ENCODE measurements at regions not wholly inside any gene's neighbourhood (a gene's known extent, or its start where the extent isn't known, plus 50 kb on each side); places are given as distances from the start of the nearest gene placed in this dataset.

DNA sequence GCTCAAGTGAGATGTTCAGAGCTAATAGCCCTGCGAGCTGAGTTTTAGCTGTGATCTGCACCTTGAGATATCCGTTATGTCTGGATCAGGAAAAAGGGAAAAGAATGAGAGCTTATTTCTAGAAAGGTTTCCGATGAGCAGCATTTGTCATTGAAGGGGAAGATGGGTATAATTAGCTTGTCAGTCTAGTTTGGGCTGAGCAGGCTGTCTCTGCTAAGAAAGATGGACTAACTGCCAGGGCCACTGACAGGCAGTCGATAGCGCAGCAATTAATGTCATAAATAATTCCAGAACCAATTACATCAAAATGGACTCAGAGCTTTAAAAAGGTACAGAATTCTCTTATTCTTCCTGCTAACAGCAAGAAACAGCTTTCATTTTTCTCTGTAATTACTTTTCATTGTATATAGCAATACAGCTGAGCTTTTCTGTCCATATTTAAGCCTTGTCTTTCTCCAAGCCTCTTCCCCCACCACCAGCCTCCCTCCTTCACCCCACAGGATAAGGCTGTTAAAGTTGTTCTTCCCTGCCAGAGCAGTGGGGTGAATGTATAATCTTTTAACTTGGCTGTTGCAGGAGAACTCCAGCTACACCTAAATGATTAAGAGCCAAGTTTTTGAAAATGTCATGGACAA, 1006.5 kb downstream of the KCNMA1 start:
- Histone ChIP-seq H3K4me3 (no peak overlapping the region), H3K27ac (no peak overlapping the region), H3K36me3 (no peaks in the 10 kb centered on the region), H3K4me1 (no peaks in the 10 kb centered on the region), H3K27me3 (no peaks in the 10 kb centered on the region), H3K9me3 (no peaks in the 10 kb centered on the region)
- ATAC-seq (no peak), DNase-seq (no peak)
- intact Hi-C loops (cut with DNase I) = no loop called here
- TF ChIP-seq, protein P1, sequence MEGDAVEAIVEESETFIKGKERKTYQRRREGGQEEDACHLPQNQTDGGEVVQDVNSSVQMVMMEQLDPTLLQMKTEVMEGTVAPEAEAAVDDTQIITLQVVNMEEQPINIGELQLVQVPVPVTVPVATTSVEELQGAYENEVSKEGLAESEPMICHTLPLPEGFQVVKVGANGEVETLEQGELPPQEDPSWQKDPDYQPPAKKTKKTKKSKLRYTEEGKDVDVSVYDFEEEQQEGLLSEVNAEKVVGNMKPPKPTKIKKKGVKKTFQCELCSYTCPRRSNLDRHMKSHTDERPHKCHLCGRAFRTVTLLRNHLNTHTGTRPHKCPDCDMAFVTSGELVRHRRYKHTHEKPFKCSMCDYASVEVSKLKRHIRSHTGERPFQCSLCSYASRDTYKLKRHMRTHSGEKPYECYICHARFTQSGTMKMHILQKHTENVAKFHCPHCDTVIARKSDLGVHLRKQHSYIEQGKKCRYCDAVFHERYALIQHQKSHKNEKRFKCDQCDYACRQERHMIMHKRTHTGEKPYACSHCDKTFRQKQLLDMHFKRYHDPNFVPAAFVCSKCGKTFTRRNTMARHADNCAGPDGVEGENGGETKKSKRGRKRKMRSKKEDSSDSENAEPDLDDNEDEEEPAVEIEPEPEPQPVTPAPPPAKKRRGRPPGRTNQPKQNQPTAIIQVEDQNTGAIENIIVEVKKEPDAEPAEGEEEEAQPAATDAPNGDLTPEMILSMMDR (IDR thresholded peaks at IDR 0.05) = no peak

DNA sequence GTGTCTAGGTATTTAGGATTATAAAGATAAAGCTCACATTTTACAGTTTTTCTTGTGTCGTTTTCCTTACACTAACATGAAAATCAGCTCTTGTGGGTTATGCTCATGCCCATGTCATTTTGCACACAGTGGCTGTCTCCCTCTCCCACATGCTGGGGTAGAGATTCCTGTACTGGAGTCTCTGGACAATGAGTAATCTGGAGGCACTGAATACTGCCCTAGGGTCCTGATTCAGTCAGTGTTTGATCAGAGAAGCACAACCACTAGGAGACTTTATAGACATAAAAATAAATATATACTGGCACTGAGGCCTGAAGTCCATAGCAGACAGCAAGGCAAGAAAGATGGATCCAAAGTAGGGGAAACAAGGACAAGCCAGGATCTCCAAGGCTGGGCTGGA, 1008.8 kb downstream of the KCNMA1 start:
- Histone ChIP-seq H3K27ac (no peak overlapping the region), H3K27me3 (no peaks in the 10 kb centered on the region)

DNA sequence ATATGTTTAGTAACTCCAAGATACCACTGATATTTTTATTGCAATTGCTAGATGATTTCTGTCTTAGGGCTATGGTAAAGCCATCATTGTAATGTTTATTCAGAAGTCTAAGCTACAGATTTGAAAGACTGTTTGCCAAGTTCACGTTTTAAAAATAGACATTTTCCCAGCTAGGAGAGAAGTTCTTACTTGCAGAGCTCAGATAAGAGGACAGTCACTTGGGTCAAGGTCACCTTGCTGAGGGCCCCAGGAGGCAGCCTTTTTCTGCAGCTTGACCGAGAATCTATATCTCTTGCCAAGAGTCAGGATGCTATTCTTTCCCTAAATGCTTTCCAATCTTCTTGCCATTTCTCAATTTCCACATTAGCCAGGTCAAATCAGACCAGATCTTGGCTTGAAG, 1011.2 kb downstream of the KCNMA1 start:
- TF ChIP-seq, protein P1 (IDR thresholded peaks at IDR 0.05) = no peak
- intact Hi-C loops (cut with DNase I) = no loop called here
- H3K27me3 ChIP-seq = no peaks in the 10 kb centered on the region
- H3K27ac ChIP-seq = no peak overlapping the region
- H3K4me3 ChIP-seq = no peak overlapping the region
- ATAC-seq = no peak
- H3K36me3 ChIP-seq = no peaks in the 10 kb centered on the region
- no peaks in the 10 kb centered on the region for H3K4me1 ChIP-seq
- no peak for DNase-seq
- no peaks in the 10 kb centered on the region for H3K9me3 ChIP-seq

More for the DNA sequence above, 1008.8 kb downstream of the KCNMA1 start:
- Histone ChIP-seq H3K36me3 (no peaks in the 10 kb centered on the region), H3K9me3 (no peaks in the 10 kb centered on the region), H3K4me1 (no peaks in the 10 kb centered on the region), H3K4me3 (no peak overlapping the region)
- DNase-seq (no peak), ATAC-seq (no peak)
- intact Hi-C loops (cut with DNase I) = no loop called here
- TF ChIP-seq, protein P1 (IDR thresholded peaks at IDR 0.05) = no peak

DNA sequence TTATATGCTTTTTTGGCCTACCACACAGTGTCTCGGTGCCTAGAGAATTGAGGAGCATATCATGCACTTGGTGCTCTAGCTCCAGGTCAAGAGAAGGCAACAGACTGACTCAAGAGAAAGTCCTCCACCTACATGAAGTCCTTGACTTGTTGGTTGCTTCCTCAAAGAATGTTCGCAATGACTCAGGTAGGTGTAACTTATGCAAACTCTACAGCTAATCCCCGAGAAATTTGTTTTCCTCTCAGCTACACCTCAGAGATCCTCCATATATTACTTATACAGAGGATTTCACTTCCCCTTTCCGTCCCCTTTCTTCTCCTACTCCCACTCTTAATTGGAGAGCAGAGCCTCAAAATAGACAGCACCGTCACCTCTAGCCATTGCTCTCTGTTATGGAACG, 1013.1 kb downstream of the KCNMA1 start:
- Histone ChIP-seq H3K4me1 (no peaks in the 10 kb centered on the region), H3K27me3 (no peaks in the 10 kb centered on the region), H3K4me3 (no peak overlapping the region), H3K36me3 (no peaks in the 10 kb centered on the region), H3K27ac (no peak overlapping the region), H3K9me3 (peaks cover 0 to 4% of the 10 kb centered on the region in 2 donors)
- DNase-seq = no peak
- no peak for ATAC-seq
- intact Hi-C loops (cut with DNase I) = no loop called here
- TF ChIP-seq, protein P1 (IDR thresholded peaks at IDR 0.05) = no peak

DNA sequence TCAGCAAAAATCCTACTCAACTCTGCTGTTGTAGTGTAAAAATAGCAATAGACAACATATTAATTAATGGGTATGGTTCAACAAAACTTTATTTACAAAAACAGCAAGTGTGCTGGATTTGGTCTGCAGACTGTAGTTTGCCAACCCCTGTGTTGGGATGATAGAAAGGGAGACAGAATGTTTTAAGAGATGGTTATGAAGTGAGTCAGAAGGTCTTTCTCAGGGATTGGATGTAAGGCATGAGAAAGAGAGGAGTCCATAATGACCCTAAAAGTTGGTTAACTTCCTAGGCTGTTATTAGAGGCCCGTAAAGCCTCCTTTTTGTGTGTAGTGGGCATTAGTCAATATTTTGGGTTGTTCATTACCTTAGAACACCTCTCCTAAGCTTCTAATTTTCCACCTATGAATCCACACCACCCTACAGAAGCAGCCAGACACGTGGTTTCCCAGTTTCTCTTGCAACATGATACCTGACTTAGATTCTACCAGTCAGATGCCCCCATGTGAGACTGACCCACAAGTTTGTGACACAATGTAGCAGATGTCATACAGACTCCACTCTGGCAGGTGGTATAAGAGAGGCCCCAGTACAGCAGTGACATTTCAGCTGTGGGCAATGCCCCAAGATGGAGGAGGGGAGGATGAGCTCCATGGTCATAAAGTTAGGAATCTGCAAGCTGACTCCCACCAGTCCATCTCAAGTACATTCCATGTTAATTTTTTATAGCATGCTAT, 1015.6 kb downstream of the KCNMA1 start:
- Histone ChIP-seq H3K4me1 (no peaks in the 10 kb centered on the region), H3K27me3 (no peaks in the 10 kb centered on the region), H3K36me3 (no peaks in the 10 kb centered on the region), H3K4me3 (no peak overlapping the region), H3K27ac (no peak overlapping the region), H3K9me3 (peaks cover 0 to 4% of the 10 kb centered on the region in 2 donors)
- DNase-seq (no peak), ATAC-seq (no peak)
- TF ChIP-seq, protein P1 (IDR thresholded peaks at IDR 0.05) = no peak
- intact Hi-C loops (cut with DNase I) = no loop called here
